SK-N-DZ (cell line): ENCODE measurements at regions not wholly inside any gene's neighbourhood (a gene's known extent, or its start where the extent isn't known, plus 50 kb on each side); places are given as distances from the start of the nearest gene placed in this dataset.

ENCODE experiments used
- DNase-seq: peaks from one replicate; pipeline ENCODE4 v3.0.0-alpha.2; 2015; ENCODE audit warnings: low spot score

DNA sequence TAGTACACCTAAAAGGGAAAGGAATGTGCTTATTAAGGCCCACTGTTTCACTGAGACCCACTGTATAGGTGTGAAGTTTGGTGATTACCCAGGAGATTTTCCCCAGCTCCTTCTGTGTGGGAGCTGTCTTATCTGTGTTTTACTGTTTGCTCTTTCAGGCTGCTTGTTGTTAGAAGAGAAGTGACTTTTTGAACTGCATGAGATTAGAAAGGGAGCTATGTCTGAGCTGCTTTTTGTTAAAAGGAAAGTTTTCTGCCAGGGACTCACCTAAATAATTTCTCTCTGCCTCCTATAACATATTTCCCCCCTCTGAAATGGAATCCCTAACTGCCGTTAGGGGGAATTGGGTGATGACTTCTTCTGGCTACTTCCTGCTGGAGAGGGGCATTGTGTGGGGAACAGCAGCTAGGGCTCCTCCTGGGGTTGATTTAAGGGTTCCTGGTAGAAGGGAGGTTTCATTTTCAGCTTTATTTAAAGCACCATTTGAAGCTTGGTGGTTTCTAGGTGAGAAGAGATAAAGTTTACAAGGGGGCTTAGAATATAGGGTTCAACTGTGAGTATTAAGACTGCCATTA, 77.1 kb upstream of the ATP11B start:
- no peak for DNase-seq

GRCh38 chr3:182717216-182717615, 76.1 kb upstream of the ATP11B start:
- no peak for DNase-seq

DNA sequence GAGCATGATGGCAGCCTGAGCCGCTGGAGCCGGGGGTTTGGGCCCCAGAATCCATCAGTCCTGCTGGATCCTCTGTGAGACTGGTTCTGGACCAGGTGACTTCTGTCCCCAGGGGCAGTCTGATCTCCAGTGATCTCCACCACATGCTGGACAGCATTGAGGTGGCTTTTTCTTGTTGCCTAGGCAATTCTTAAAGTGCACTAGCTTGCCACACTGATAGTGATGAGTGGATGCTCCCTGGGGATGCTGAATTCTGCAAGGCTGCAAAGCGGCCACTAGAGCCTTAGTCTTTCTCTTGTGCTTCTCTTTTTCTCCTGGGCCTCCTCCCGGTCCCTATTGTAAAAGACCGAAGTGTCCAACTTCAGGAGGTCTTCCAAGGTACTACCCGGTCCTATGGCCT, 70.4 kb upstream of the ATP11B start:
- DNase-seq, result no peak

DNA sequence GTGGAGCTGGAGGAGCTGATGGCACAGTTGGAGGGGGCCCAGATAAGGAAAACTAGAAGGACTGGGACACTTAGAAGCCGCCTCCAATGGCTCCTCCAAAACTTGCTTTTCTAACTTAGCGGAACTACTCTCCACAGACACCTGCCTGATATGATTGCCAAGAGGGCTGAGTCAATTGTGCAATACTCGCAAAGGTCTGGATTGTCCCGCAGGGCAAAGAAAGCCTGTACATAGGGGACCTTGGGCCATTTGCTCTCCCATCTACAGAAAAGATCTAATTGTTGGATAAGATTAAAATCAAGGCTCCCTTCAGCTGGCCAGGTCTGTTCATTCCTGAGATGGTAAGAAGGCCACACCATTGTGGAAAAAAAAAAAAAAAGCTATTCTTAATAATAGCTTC, 69.7 kb upstream of the ATP11B start:
- DNase-seq, result no peak

- peak; percentile 84 for DNase-seq
Measured at GRCh38 chr3:182725372-182726251, 67.7 kb upstream of the ATP11B start.

DNA sequence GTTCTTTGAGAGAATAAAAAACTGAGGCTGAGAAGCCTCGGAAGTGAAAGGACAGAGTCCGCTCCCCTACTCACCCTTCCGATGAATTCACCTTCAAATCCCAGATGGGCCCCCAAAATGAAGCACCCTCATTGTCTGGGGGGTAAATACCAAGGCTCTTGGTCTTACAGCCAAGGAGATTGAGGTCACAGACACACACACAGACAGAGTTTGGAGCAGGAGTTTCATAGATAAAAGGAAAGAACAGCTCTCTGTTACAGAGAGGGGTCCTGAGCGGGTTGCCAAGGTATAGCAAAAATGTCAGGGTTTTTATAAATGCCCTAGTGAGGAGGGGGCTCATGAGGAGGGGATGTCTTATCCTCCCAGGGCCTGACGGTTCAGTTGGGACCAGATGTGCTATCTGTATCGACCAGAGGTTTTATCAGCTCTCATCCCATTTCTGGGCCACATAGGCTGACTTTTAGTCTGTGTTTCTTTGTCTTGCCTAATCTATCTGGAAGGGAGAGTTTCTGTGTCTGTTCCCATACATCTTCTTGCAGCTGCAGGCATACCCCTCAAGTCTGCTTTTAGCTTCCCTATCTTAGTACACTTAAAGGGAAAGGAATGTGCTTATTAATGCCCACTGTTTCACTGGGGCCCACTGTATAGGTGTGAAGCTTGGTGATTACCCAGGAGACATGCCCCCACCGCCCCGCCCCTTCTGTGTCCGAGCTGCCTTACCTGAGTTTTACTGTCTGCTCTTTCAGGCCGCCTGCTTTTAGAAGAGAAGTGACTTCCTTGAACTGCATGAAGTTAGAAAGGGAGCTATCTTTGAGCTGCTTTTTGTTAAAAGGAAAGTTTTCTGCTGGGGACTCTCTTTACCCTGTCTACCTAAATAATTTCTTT, 66.8 kb upstream of the ATP11B start:
- DNase-seq, result no peak

- no peak for DNase-seq
Measured at GRCh38 chr3:182728238-182728637, 65.1 kb upstream of the ATP11B start.

- DNase-seq, result no peak
Measured at GRCh38 chr3:182729903-182730674, 63.2 kb upstream of the ATP11B start.

GRCh38 chr3:182730675-182731042, 62.6 kb upstream of the ATP11B start:
- DNase-seq, result no peak

DNA sequence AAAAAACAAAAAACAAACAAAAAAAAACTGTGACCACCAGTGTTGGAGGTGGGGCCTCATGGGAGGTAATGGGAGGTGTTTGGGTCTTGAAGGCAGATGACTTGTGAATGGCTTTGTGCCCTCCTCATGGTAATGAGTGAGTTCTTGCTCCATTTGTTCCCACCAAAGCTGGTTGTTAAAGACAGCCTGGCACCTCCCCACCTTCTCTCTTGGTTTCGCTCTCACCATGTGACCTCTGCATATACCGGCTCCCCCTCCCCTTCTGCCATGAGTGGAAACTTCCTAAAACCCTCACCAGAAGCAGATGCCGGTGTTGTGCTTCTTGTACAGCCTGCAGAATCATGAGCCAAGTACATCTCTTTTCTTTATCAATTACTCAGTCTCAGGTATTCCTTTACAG, 61.5 kb upstream of the ATP11B start:
- DNase-seq, result no peak

DNA sequence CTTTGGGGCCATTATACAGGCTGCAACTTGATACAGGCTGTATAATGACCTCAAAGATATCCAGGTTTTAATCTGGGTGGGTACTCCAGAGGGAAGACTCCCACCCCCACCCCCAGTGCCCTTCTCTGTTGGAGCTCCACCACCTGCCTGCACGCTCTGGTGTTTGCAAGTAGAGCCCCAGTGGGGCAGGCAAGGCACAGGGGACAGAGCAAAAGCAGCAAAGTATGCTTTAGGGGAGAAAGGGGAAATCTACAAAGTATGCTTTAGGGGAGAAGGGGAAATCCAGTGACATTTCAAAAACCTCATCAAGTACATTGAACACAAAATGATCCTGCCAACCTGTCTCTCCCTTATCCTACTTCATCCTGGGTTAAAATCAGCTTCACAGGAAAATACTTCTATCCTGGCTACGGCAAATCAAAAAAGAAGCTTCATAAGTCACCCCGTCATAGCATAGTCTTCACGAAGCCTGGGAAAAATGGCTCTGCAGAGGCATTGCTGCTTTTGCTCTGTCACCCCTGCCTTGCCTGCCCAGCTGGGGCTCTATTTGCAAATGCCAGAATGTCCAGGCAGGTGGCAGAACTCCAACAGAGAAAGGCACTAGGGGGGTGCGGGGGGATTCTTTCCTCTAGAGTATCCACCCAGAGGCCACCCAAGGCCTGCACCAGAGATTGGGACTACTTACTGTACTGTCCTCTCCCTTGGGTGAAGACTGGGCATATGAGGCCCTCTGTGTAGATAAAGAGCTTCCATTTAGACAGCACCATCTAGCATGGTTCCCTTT, 60.9 kb upstream of the ATP11B start:
- DNase-seq, result no peak

DNA sequence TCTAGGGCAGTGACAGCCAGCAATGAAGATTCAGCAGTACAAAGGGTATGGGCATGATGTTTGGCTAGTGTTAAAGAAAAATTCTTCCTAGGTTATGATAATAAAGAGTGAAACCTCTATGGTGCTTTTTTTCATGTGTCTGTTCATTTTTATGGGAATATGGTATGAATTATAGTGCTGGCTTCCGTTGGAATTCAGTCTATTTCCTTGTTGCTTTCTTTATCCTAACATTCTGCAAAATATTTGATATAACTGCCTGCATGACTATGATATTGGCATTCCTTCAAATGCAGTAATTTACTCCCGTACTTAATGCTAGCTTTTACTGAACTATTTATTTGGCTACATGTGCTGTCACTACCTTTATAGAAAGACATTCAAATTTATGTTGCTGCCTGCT, 57.6 kb upstream of the ATP11B start:
- no peak for DNase-seq

DNA sequence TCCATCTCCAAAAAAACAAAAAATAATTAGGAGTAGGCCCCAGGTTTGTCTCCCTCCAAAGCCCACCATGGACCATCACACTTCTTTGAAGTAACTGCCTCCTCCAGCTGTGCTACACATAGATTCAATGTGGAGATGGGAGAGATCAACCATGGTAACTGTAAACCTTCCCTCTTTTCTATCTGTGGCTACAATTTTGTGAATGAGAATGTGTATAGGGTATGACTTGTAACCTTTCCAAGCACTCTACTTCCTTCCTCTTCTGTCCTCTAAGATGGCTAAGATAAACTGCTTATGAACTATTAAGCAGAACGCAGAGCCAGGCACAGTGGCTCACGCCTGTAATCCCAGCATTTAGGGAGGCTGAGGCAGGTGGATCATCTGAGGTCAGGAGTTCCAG, 55.5 kb upstream of the ATP11B start:
- DNase-seq, result no peak

GRCh38 chr3:182738583-182739411, 54.5 kb upstream of the ATP11B start:
- DNase-seq, result no peak

DNA sequence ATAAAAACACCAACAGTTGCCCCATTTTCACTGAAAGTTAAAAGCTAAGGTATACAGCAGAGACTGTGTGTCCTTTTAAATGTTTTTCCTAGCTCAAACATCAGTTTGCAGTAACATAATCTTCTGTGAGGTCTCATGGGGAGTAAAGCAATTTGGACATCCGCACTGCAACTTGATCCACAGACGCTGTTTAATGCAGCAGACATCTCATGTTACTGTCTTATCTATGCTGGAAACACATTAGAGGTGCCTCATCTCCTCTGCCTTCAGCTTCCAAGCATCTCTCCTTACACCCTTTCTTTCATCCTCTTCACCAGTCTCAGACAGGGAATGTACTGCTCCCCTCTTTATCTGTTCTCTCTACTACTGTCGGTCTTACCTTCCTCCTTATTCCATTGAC, 53.7 kb upstream of the ATP11B start:
- peak; percentile 93 for DNase-seq

- peak; percentile 80 for DNase-seq
Measured at GRCh38 chr3:182740710-182741109, 52.6 kb upstream of the ATP11B start.

GRCh38 chr3:182741214-182741613, 52.1 kb upstream of the ATP11B start:
- DNase-seq, result no peak
